A673 (cell line): ENCODE measurements at regions not wholly inside any gene's neighbourhood (a gene's known extent, or its start where the extent isn't known, plus 50 kb on each side); places are given as distances from the start of the nearest gene placed in this dataset.

ENCODE experiments used
- BruUV-seq: library from RNA; stranded (reverse); fragments of 400-500 nt; replicated peaks from 2 replicates; lab custom pipeline; 2021; lab: Mats Ljungman, UMichigan
- CTCF ChIA-PET: fragments of 300-600 bp; sonication (Branson Sonifier 250); formaldehyde crosslinking; loops from one replicate; lab custom pipeline; 2022; ENCODE audit warnings: antibody characterized with exemption; lab: Charles Lee
- POLR2A ChIA-PET: fragments of 300-600 bp; sonication (Branson Sonifier 250); formaldehyde crosslinking; loops from one replicate; lab custom pipeline; 2022; ENCODE audit warnings: antibody characterized with exemption; ENCODE audit not compliant: low non-redundant PET; lab: Charles Lee
- DNase-seq: peaks from one replicate; pipeline ENCODE4 v3.0.0-alpha.2; 2015; ENCODE audit warnings: low spot score
- H3K27ac ChIP-seq: fragments of 200-600 bp; sonication (generic); 2 replicates; pipeline ENCODE4 v1.5.1; 2016; ENCODE audit warnings: mixed run types, low read depth, mild to moderate bottlenecking, mixed read lengths, antibody characterized with exemption, low read length; ENCODE audit not compliant: poor library complexity, severe bottlenecking
- H3K27me3 ChIP-seq: fragments of 200-600 bp; sonication (generic); replicated peaks from 2 replicates; pipeline ENCODE4 v1.6.1; 2017; ENCODE audit warnings: mixed run types, low read depth, mild to moderate bottlenecking, mixed read lengths, antibody characterized with exemption, low read length; ENCODE audit not compliant: insufficient read depth, poor library complexity
- H3K36me3 ChIP-seq: fragments of 200-600 bp; sonication (generic); 2 replicates; pipeline ENCODE4 v1.6.1; 2016; ENCODE audit warnings: mixed run types, mild to moderate bottlenecking, mixed read lengths, antibody characterized with exemption, low read length; ENCODE audit not compliant: insufficient read depth, poor library complexity, severe bottlenecking
- H3K4me1 ChIP-seq: fragments of 200-600 bp; sonication (generic); 2 replicates; pipeline ENCODE4 v1.6.1; 2017; ENCODE audit warnings: mixed run types, mild to moderate bottlenecking, mixed read lengths, antibody characterized with exemption, low read length; ENCODE audit not compliant: insufficient read depth, poor library complexity, severe bottlenecking
- H3K4me3 ChIP-seq: fragments of 200-600 bp; sonication (generic); 2 replicates; pipeline ENCODE4 v1.5.1; 2016; ENCODE audit warnings: low read depth, mixed run types, mild to moderate bottlenecking, mixed read lengths, low read length; ENCODE audit not compliant: poor library complexity, severe bottlenecking
- H3K9me3 ChIP-seq: fragments of 200-600 bp; sonication (generic); 2 replicates; pipeline ENCODE4 v1.6.1; 2016; ENCODE audit warnings: mixed run types, low read depth, mild to moderate bottlenecking, mixed read lengths, antibody characterized with exemption, low read length; ENCODE audit not compliant: poor library complexity, severe bottlenecking
- CTCF ChIP-seq: fragments of 300-800, 200-600 bp; sonication (generic); conservative IDR thresholded peaks from 2 replicates; pipeline ENCODE4 v1.5.1; 2017; ENCODE audit warnings: low read depth, mild to moderate bottlenecking, antibody characterized with exemption, low read length, moderate library complexity, mixed read lengths
- EZH2 ChIP-seq: fragments of 200-600 bp; sonication (generic); IDR thresholded peaks from 2 replicates; pipeline ENCODE4 v1.6.1; 2017; ENCODE audit warnings: borderline replicate concordance, low read depth, mild to moderate bottlenecking, mixed read lengths, antibody characterized with exemption, low read length; ENCODE audit not compliant: poor library complexity, severe bottlenecking
- intact Hi-C: fragments of 100-400 bp; cut with micrococcal nuclease; formaldehyde crosslinking; loops from one replicate; pipeline ENCODE4 v1.10.0; 2022; ENCODE audit not compliant: unreplicated experiment

- ChIA-PET CTCF (no interaction called here), POLR2A (no interaction called here)
- intact Hi-C loops = no loop called here
- Histone ChIP-seq H3K27ac (no peak overlapping the region), H3K27me3 (no peaks in the 10 kb centered on the region), H3K4me1 (no peaks in the 10 kb centered on the region), H3K9me3 (peaks cover 4% of the 10 kb centered on the region), H3K36me3 (no peaks in the 10 kb centered on the region), H3K4me3 (no peak overlapping the region)
- no TSS peak for BruUV-seq
- DNase-seq = no peak
- no peak for TF ChIP-seq CTCF
Measured at GRCh38 chr11:38842991-38843390, 2245.0 kb upstream of the RAG2 start.

- H3K27me3 ChIP-seq = no peaks in the 10 kb centered on the region
- H3K9me3 ChIP-seq = no peaks in the 10 kb centered on the region
- TF ChIP-seq CTCF = no peak
- TF ChIP-seq EZH2 = no peak
- H3K4me1 ChIP-seq = peaks cover 19% of the 10 kb centered on the region
- no peak overlapping the region for H3K27ac ChIP-seq
- no peaks in the 10 kb centered on the region for H3K36me3 ChIP-seq
- intact Hi-C loops = loop anchor here (5.0 kb wide), 1 partner anchor 1288 kb away; no protein-coding TSS in a partner anchor
- CTCF ChIA-PET = no interaction called here
- H3K4me3 ChIP-seq = no peak overlapping the region
- no TSS peak for BruUV-seq
- DNase-seq = no peak
- POLR2A ChIA-PET = no interaction called here
Measured at GRCh38 chr11:38839071-38839470, 2241.0 kb upstream of the RAG2 start.

GRCh38 chr11:38835966-38836365, 2237.9 kb upstream of the RAG2 start:
- intact Hi-C loops = loop anchor here (5.0 kb wide), 1 partner anchor 1291 kb away; no protein-coding TSS in a partner anchor
- CTCF ChIA-PET = no interaction called here
- peak; percentile 97 for DNase-seq
- POLR2A ChIA-PET = no interaction called here
- TF ChIP-seq EZH2 (no peak), CTCF (no peak)
- H3K4me1 ChIP-seq = peaks cover 19% of the 10 kb centered on the region
- no peak overlapping the region for H3K4me3 ChIP-seq
- H3K36me3 ChIP-seq = no peaks in the 10 kb centered on the region
- H3K27ac ChIP-seq = peak overlapping the region; percentile 9
- H3K9me3 ChIP-seq = no peaks in the 10 kb centered on the region
- no TSS peak for BruUV-seq
- no peaks in the 10 kb centered on the region for H3K27me3 ChIP-seq
